Naive thymus-derived CD8-positive, alpha-beta T cell (primary cell): ENCODE measurements at regions not wholly inside any gene's neighbourhood (a gene's known extent, or its start where the extent isn't known, plus 50 kb on each side); places are given as distances from the start of the nearest gene placed in this dataset.
A peak's percentile ranks its signal among the peaks of the same experiment; 100 is the strongest.

Experiments
- ATAC-seq, 2 donors: fragments of 150-1000 bp; cut with Tn5 transposase in 1 of 2; sonication (Bioruptor Pico), chemical (Tn5 transposase) in 1 of 2; 1 replicate in 1 of 2; 2 replicates in 1 of 2; pipeline ENCODE4 v1.10.0; 2021; ENCODE audit warnings: mild to moderate bottlenecking in 2 of 2, moderate library complexity in 2 of 2
- POLR2A ChIA-PET: fragments of 350-600 bp; sonication (Branson Sonifier 250); formaldehyde crosslinking; loops from one replicate; lab custom pipeline; 2021; ENCODE audit warnings: antibody characterized with exemption; lab: Charles Lee
- DNase-seq, 10 donors: peaks; one replicate each; pipeline versions ENCODE4 v3.0.0 to v3.0.0-alpha.2; 2020 to 2022
- H3K27ac Mint-ChIP-seq, 10 donors: one replicate each; pipeline ENCODE4 v1.8.0; 2020 to 2022; ENCODE audit warnings: mild to moderate bottlenecking in 10 of 10, mixed read lengths in 10 of 10, moderate library complexity in 4 of 10, inconsistent platforms in 1 of 10
- H3K27me3 Mint-ChIP-seq, 5 donors: one replicate each; pipeline ENCODE4 v1.8.0; 2021 to 2022; ENCODE audit warnings: mixed read lengths in 5 of 5
- H3K36me3 Mint-ChIP-seq, 3 donors: one replicate each; pipeline ENCODE4 v1.8.0; 2020 to 2022; ENCODE audit warnings: mixed read lengths in 3 of 3, mild to moderate bottlenecking in 2 of 3, inconsistent platforms in 1 of 3
- H3K4me1 Mint-ChIP-seq, 4 donors: one replicate each; pipeline ENCODE4 v1.8.0; 2021 to 2022; ENCODE audit warnings: mixed read lengths in 4 of 4
- H3K4me3 Mint-ChIP-seq, 10 donors: one replicate each; pipeline ENCODE4 v1.8.0; 2020 to 2022; ENCODE audit warnings: mild to moderate bottlenecking in 10 of 10, mixed read lengths in 10 of 10, moderate library complexity in 6 of 10, inconsistent platforms in 1 of 10
- H3K9me3 Mint-ChIP-seq, 9 donors: one replicate each; pipeline ENCODE4 v1.8.0; 2020 to 2022; ENCODE audit warnings: mixed read lengths in 9 of 9, mild to moderate bottlenecking in 3 of 9, inconsistent platforms in 1 of 9, moderate library complexity in 1 of 9

DNA sequence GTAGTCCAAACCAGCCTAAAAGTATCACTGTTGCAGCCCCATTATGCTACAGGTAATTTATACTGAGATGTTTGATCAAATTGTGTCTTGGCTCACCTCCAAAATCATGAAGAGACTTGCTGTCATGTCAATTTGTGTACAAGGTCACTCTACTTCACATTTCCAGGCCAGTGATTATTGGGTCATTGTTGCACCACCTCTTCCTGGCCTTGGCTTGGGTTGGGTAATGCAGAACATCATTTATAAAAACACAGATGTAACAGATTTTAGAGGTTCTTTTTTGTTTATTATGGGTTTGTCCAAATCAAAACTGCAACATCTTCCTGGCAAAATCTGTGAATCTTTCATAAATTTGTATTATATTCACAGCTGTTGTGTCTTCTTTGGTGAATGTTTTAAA is 459.5 kb downstream of the ANKRD50 start:
- POLR2A ChIA-PET: no interaction called here
- DNase-seq: no peak
- no peak overlapping the region for H3K4me3 Mint-ChIP-seq
- H3K36me3 Mint-ChIP-seq: no peaks in the 10 kb centered on the region
- H3K27me3 Mint-ChIP-seq: peaks cover 0 to 10% (median 5%) of the 10 kb centered on the region in 5 donors
- H3K4me1 Mint-ChIP-seq: no peaks in the 10 kb centered on the region
- ATAC-seq: no peak
- H3K27ac Mint-ChIP-seq: peak overlapping the region in 1 of 10 donors; percentile 31
- H3K9me3 Mint-ChIP-seq: no peaks in the 10 kb centered on the region

DNA sequence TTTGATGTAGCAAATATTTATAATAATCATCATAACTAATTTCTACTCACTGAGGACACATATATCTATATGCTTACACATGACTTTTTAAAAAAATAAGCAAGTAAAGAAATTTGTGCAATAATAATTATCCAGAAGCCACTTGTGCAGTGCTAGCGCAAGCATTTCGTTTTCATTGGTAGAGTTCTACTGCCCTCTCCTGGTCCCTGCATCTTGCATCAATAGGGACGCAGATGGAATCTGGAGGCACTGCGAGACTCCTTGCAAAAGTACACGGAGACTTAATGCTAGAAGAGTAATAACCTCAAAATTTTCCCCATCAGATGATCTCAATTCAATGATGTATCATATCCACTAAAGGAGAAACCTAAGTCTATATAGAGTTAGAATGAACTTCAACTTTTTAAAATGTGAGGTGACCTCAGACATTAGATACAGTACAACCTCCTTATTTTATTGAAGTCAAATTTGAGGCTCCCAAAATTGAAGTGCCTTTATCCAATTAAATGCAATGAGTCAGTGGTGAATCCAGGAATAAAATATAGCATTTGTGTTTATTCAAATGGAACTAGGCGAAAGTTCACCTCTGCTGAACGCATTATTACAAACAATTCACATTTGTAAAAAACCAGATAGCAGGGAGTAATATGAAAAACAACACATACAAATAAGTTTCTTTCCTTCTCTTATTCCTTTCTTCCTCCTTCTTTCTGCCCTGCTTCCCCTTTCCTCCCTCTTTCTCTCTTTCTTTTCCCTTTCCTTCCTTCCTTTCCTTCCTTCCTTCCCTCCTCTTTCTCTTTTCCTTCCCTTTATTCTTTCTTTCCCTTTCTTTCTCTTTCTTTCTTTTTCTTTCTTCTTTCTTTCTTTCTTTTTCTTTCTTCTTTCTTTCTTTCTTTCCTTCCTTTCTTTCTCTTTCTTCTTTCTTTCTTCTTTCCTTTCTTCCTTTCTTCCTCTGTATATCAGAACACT is 450.0 kb downstream of the ANKRD50 start:
- H3K4me3 Mint-ChIP-seq: no peak overlapping the region
- no peaks in the 10 kb centered on the region for H3K36me3 Mint-ChIP-seq
- POLR2A ChIA-PET: no interaction called here
- peak overlapping the region in 2 of 10 donors; percentile 16 to 49 for H3K27ac Mint-ChIP-seq
- H3K27me3 Mint-ChIP-seq: peaks cover 0 to 4% (median 2%) of the 10 kb centered on the region in 5 donors
- DNase-seq (peak in 8 of 10 donors; percentile 0 to 40 (median 26)), ATAC-seq (peak in 1 of 2 donors; percentile 47)
- H3K4me1 Mint-ChIP-seq: peaks cover 0 to 5% (median 0%) of the 10 kb centered on the region in 4 donors
- no peaks in the 10 kb centered on the region for H3K9me3 Mint-ChIP-seq

DNA sequence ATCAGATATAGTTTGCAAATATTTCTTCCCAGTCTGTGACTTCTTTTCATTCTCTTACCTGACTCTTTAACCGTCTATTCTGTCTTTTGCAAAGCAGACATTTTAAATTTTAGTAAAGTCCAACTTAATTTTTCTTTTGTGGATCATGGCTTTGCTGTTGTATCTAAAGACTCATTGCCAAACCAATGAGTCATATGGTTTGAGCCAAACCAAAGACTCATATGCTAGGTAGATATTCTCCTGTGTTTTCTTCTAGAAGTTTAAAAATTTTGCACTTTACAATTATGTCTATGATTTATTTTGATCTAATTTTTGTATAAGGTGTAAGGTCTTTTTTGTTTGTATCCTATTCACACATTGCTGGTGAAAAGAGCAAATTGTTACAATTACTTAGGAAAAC is 446.8 kb downstream of the ANKRD50 start:
- Mint-ChIP-seq H3K4me3 (no peak overlapping the region), H3K36me3 (no peaks in the 10 kb centered on the region), H3K27ac (no peak overlapping the region), H3K9me3 (peaks cover 0 to 5% (median 0%) of the 10 kb centered on the region in 9 donors), H3K4me1 (peaks cover 0 to 5% (median 0%) of the 10 kb centered on the region in 4 donors), H3K27me3 (peaks cover 0 to 4% (median 3%) of the 10 kb centered on the region in 5 donors)
- ATAC-seq (no peak), DNase-seq (no peak)
- POLR2A ChIA-PET: no interaction called here

DNA sequence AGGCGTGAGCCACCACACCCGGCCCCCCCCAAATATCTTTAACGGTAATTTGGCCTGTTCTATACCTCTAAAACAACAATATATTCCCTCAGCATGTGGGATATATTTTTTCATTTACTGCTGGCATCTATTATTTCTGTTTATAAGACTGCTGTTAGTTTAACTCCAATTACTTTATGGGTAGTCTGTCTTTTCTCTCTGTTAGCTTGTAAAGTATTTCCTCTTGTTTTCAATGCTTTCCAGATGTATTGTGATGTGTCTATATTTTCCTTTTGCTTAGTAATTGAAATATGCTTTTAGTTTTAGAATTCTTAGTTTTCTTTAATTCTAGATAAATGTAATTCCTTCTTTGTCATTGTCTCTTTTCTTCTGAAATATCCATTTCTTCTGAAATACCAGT is 445.8 kb downstream of the ANKRD50 start:
- no peak for DNase-seq
- Mint-ChIP-seq H3K9me3 (peaks cover 0 to 12% (median 2%) of the 10 kb centered on the region in 9 donors), H3K4me1 (peaks cover 0 to 5% (median 0%) of the 10 kb centered on the region in 4 donors), H3K4me3 (no peak overlapping the region), H3K27me3 (peaks cover 0 to 6% (median 3%) of the 10 kb centered on the region in 5 donors), H3K36me3 (no peaks in the 10 kb centered on the region), H3K27ac (no peak overlapping the region)
- ATAC-seq: no peak
- POLR2A ChIA-PET: no interaction called here

DNA sequence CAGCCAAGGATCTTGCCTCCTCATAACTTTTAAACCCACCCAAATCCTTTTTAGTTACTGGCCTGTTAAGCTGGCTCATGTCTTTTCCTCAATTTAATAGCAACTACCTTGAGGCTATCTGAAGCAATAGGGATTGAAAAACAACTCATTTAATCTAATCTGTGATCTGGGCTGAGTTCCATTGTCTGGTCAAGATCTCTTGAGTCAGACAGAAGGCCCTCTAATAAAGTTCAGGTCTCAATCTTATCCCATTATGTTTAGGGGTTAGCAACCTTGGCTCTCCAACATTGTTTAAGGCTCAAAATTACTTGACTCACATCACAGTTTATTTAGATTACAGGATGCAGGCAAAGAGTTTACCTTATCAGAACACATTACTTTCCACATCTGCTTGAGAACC is 436.1 kb downstream of the ANKRD50 start:
- Mint-ChIP-seq H3K27ac (no peak overlapping the region), H3K4me1 (no peaks in the 10 kb centered on the region), H3K27me3 (peaks cover 0 to 31% (median 2%) of the 10 kb centered on the region in 5 donors), H3K9me3 (peaks cover 0 to 14% (median 8%) of the 10 kb centered on the region in 9 donors), H3K36me3 (peaks cover 0 to 5% (median 0%) of the 10 kb centered on the region in 3 donors), H3K4me3 (no peak overlapping the region)
- DNase-seq: no peak
- ATAC-seq: no peak
- POLR2A ChIA-PET: no interaction called here

DNA sequence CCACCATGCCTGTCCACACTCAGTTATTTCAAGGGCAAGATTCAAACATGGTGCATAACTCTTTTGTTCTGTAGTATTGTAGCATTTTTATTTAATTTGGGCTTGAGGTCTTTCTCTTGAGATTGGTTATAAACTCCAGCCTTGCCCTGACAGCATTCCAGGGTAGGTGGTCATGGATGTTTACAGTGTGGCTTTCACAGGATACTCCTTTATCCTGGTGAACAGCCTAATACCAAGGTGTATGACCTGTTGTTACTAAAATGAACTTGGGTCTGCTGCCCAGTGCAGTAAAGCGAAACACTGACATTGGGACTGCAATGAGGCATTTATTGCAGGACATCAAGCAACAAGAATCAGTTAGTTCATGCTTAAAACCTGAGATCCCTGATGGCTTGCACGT is 434.8 kb downstream of the ANKRD50 start:
- Mint-ChIP-seq H3K4me3 (no peak overlapping the region), H3K9me3 (peaks cover 0 to 10% (median 0%) of the 10 kb centered on the region in 9 donors), H3K36me3 (peaks cover 0 to 5% (median 0%) of the 10 kb centered on the region in 3 donors), H3K27me3 (peaks cover 0 to 28% (median 2%) of the 10 kb centered on the region in 5 donors), H3K27ac (no peak overlapping the region), H3K4me1 (no peaks in the 10 kb centered on the region)
- ATAC-seq (no peak), DNase-seq (no peak)
- POLR2A ChIA-PET: no interaction called here

DNA sequence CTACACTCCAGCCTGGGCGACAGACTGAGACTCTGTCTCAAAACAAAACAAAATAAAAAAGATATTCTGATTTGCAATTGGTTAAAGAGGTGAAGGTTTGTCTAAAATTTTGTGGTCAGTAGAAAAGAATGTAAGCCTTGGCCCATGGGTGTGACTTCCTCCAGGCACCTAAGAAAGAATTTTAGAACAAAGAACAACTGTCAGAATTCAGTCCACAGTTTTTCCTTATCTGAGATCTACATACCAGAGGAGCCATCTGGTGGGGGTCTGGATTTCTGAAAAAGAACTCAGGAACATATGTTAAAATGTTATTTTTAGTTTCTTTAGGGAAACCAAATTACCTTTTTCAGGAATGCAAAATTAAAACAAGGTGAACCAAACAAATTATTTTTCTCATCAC is 434.1 kb downstream of the ANKRD50 start:
- POLR2A ChIA-PET: no interaction called here
- Mint-ChIP-seq H3K4me3 (no peak overlapping the region), H3K36me3 (peaks cover 0 to 5% (median 0%) of the 10 kb centered on the region in 3 donors), H3K9me3 (peaks cover 0 to 10% (median 0%) of the 10 kb centered on the region in 9 donors), H3K27me3 (peaks cover 0 to 20% (median 2%) of the 10 kb centered on the region in 5 donors), H3K27ac (no peak overlapping the region), H3K4me1 (no peaks in the 10 kb centered on the region)
- ATAC-seq (no peak), DNase-seq (no peak)

DNA sequence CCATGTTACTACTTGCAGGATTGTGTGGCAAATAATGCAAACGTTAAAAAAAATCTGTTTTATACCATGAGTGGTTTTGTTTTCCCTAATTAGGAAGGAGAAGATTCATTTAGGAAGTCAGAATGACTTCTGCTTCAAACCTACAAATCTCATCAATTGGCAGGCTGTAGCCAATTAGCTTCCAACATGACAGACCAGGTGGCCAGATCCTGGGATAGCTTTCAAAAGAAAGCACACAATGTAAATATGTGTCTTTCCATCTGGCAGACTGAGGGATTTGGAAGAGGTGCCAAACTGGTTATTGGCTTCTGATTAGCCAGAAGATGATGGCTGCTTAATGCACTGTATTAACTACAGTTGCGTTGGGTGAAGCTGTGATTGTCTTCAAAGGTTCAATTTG is 432.8 kb downstream of the ANKRD50 start:
- no peak for ATAC-seq
- H3K9me3 Mint-ChIP-seq: no peaks in the 10 kb centered on the region
- H3K27ac Mint-ChIP-seq: no peak overlapping the region
- POLR2A ChIA-PET: no interaction called here
- H3K4me1 Mint-ChIP-seq: no peaks in the 10 kb centered on the region
- DNase-seq: no peak
- H3K27me3 Mint-ChIP-seq: peaks cover 0 to 10% (median 2%) of the 10 kb centered on the region in 5 donors
- no peak overlapping the region for H3K4me3 Mint-ChIP-seq
- H3K36me3 Mint-ChIP-seq: no peaks in the 10 kb centered on the region

DNA sequence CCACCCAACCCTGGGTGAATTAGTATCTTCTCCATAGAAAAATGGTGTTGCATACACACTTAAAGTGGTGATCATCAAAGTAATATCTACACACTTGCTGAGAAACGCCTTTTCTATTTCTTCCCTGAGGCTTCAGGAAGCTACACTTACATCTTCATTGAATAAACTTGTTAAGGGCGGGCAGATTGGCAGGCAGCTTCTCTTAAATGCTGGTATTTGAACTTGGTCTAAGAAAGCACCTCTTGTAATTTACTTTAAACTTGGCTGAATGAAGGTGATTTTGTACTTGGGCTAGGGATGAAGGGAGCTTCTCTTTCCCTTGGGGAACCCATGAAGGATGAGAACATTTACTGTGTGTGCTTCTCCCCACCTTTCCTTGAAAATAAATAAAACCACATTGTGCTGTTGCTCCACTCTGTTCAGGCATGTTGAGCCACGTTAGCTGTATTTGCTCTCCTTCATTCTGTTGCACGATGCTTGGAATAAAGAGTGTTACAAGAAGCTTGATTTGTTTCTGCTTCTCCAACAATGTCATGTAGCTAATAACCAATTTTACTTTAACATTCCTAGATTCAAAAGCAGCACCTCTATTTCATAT is 430.1 kb downstream of the ANKRD50 start:
- ATAC-seq: no peak
- no peak for DNase-seq
- no peak overlapping the region for H3K27ac Mint-ChIP-seq
- no peaks in the 10 kb centered on the region for H3K4me1 Mint-ChIP-seq
- H3K27me3 Mint-ChIP-seq: peaks cover 0 to 10% (median 0%) of the 10 kb centered on the region in 5 donors
- POLR2A ChIA-PET: no interaction called here
- no peaks in the 10 kb centered on the region for H3K36me3 Mint-ChIP-seq
- no peak overlapping the region for H3K4me3 Mint-ChIP-seq
- no peaks in the 10 kb centered on the region for H3K9me3 Mint-ChIP-seq

DNA sequence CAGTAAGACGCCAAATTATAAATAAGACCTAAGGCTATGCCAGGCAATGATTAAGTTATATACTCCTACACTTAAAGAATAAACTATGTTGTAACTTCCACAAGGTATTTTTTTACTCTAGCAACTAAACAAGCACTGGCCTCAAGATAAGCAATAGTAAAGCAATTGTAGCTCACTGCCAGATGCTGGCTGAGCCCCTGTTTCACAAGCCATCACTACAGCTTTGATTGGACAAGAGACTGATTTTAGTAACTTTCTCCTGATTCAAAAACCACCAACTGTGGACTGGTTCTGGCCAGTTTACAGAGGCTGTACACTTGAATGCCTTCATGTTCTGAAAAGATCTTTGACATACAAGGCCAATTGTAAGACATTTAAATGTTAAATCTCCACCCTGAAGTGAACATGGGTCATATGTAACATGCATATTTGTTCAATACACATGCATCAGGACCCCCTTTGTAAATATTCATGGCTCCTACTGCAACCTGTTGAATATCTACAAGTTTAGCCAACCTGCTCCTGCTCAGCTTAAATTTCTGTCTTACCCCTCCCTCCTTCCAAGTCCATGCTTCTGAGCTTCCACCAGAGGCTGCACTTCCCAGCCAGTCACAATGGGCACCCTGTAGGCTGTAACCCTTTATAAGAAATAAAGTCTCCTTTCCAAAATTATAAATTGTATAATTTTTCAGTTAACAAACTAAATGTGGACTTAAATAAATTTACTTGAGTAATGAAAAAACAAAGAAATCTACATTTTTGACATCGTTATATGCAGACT is 423.6 kb downstream of the ANKRD50 start:
- Mint-ChIP-seq H3K9me3 (peaks cover 0 to 4% (median 0%) of the 10 kb centered on the region in 9 donors), H3K36me3 (no peaks in the 10 kb centered on the region), H3K27ac (no peak overlapping the region), H3K4me1 (no peaks in the 10 kb centered on the region), H3K27me3 (peaks cover 0 to 6% (median 1%) of the 10 kb centered on the region in 5 donors), H3K4me3 (no peak overlapping the region)
- DNase-seq (no peak), ATAC-seq (no peak)
- POLR2A ChIA-PET: no interaction called here

DNA sequence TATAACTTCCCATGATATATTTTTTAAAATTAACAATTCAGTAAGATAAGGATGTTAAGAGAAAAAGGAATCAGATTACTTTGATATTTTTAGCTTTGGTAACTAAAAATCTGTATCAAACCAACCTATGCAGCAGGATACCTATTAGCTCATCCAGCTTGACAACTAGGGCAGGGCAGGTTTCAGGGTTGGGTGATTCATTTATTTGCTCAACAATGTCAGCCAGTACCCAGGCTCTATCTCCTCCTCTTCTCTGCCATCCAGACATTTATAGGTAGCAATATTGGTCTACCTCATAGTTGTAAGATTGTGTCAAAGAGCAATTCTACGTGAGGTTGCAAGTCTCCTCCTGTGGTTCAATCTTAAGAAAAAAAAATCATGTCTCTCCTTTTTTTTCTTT is 421.9 kb downstream of the ANKRD50 start:
- ATAC-seq (no peak), DNase-seq (no peak)
- no peaks in the 10 kb centered on the region for H3K36me3 Mint-ChIP-seq
- H3K27ac Mint-ChIP-seq: peak overlapping the region in 1 of 10 donors; percentile 86
- H3K9me3 Mint-ChIP-seq: peaks cover 0 to 4% (median 0%) of the 10 kb centered on the region in 9 donors
- H3K4me1 Mint-ChIP-seq: no peaks in the 10 kb centered on the region
- no peak overlapping the region for H3K4me3 Mint-ChIP-seq
- POLR2A ChIA-PET: no interaction called here
- H3K27me3 Mint-ChIP-seq: peaks cover 0 to 10% (median 10%) of the 10 kb centered on the region in 5 donors

DNA sequence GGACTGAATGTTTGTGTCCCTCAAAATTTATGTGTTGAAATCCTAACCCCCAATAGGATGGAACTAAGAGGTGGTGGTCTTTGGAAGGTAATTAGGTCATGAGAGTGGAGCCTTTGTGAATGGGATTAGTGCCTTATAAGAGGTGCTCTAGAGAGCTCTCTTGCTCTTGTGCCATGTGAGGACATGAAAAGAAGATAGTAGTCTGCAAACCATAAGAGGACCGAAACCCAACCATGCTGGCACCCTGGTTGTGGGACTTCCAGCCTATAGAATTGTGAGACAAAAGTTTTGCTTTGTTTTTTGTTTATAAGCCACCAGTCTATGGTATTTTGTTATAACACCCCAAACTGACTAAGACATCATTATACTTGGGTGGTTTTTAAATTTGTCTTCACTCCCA is 417.1 kb downstream of the ANKRD50 start:
- ATAC-seq (no peak), DNase-seq (no peak)
- Mint-ChIP-seq H3K36me3 (no peaks in the 10 kb centered on the region), H3K27me3 (peaks cover 0 to 10% (median 6%) of the 10 kb centered on the region in 5 donors), H3K9me3 (peaks cover 0 to 2% (median 0%) of the 10 kb centered on the region in 9 donors), H3K4me1 (no peaks in the 10 kb centered on the region), H3K27ac (no peak overlapping the region), H3K4me3 (no peak overlapping the region)
- POLR2A ChIA-PET: no interaction called here
